GM12892 (cell line): ENCODE measurements at regions not wholly inside any gene's neighbourhood (a gene's known extent, or its start where the extent isn't known, plus 50 kb on each side); places are given as distances from the start of the nearest gene placed in this dataset.

Experiments used
- POLR2A ChIP-seq: IDR thresholded peaks from 2 replicates; pipeline ENCODE4 v1.6.1; 2011; ENCODE audit warnings: low read depth, low read length, control low read depth
- TAF1 ChIP-seq: IDR thresholded peaks from 2 replicates; pipeline ENCODE4 v1.6.1; 2011; ENCODE audit warnings: low read depth, mild to moderate bottlenecking, control low read depth, low read length, borderline replicate concordance

DNA sequence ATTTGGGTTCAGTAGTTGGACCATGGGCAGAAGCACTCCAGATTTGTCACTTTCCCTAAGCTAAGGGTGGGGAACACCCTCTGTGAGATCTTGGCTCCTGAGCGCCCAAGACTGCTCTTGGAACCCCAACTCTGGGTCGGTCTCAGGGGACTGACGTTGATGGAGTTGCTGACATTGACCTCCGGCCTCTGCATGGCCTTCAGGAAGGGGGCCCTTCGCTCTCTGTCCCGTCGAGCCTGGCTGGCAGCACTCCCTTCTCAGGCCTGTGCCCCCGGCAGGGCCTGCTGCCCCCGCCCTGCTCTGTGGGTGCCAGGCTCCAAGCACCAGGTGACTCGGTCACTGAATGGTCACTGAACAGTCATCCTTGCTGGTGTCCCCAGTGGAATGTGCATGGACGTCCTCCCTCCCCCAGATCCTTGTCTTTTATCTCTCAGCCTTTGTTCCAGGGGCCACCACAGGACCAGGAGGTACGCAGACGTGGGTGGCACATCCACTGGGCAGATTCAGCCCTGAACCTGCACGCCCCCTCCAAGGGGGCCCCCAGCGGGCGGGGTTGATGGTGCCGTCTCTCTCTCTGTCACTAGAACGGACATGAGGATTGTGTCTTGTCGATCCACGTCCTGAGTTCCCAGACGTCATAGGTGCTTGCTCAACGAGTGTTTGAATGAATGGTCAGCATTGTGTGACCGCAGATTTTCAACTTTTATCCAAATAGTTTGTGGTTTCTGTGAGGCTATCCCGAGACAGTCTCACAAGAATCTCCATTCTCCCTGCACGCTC lies 314.5 kb downstream of the SEC14L1 start:
- TF ChIP-seq TAF1 = no peak
- no peak; the same call in 1 of the 2 replicates for TF ChIP-seq POLR2A
